Activated CD4-positive, alpha-beta T cell treated with anti-CD3 and anti-CD28 coated beads, Interleukin-2, amount 50 U/mL, for 24 hours (primary cell): ENCODE measurements at regions not wholly inside any gene's neighbourhood (a gene's known extent, or its start where the extent isn't known, plus 50 kb on each side); places are given as distances from the start of the nearest gene placed in this dataset.

Source experiments
- DNase-seq, 2 donors: peaks; one replicate each; pipeline ENCODE4 v3.0.0-alpha.2; 2020; ENCODE audit warnings: low read depth in 1 of 2, low spot score in 1 of 2

DNA sequence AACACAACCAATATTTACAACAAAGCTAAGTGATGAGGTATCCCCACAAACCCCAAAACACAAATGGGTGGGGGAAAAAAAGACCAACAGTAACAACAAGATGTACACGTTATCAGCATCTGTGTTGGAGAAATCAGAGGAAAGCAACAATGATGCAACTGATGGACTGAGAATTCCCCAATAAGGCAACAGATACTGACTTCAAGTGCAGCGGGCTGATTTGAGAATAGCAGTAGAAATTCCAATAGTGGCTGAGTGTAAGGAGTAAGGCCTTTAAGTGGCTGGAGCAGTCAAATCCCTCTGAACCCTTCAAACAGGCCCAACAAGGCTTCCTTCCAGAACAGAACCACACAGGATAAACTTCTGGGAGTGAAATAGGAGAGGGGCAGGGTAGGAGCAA is 97.6 kb downstream of the TM2D1 start:
- no peak for DNase-seq

DNA sequence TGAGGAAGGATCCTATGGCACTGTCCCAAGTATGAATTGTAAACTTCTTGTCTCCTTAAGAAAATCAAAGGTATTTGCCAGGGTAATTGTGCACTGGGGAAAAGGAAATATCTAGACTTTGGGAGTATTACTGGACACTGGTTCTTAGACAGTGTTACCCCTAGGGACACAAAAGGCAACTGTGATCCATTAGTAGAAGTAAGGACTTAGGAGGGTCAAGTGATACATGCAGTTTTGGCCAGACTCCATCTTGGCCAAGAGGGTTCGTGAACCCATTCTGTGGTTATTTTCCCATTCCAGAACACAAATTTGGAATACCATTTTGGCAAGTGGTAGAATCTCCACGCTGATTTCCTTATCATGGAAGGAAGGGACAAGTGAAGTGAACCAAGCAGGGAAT is 98.1 kb downstream of the TM2D1 start:
- DNase-seq: no peak

DNA sequence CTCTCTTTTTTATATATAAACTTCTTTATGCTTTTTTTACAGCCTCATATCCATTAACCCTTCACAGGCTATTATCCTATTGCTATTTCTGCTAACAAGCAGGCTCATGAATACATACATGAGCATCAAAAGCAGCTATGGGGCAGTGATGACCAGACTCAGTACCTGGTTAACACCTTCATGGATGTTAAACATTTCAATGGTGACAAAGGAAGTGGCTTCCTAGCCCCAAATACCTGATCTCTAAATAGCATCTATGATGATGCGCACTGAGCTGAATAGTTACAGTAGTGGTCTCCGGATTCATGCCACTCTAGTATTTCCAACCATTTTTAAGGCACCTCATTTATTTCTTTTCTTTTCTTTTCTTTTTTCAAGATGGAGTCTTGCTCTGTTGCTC is 101.1 kb downstream of the TM2D1 start:
- no peak for DNase-seq

DNA sequence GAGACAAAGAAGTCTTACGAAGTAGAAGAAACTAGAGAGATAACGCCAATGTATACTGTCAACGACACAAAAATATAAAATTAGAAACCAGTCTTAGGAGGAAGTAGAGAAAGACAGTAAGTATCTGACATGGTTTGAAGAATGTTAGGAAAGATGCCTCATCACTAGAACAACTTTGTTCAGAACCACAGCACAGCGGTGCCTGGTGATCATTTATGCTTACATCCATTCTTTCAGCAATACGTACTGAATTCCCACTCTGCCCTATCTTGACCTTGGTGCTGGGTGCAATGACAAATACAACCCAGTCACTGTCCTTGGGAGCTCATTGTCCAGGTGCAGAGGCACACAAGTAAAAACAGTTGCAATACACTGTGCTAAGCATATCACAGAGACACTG is 104.4 kb downstream of the TM2D1 start:
- DNase-seq: no peak

DNA sequence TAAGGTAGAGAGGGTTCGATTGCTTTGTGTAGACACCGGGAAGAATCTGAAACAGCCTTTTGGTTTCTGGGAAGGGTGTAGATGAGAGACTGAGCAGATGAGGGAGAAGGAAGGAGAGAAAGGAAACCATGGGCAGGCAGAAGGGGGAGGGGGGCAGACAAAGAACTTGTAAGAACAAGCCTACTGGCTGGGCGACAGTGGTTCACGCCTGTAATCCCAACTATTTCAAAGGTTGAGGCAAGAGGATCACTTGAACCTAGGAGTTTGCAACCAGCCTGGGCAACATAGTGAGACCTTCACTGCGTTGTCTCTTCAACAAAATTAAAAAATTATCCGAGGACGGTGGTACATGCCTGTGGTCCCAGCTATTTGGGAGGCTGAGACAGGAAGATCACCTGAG is 106.2 kb downstream of the TM2D1 start:
- DNase-seq: no peak

DNA sequence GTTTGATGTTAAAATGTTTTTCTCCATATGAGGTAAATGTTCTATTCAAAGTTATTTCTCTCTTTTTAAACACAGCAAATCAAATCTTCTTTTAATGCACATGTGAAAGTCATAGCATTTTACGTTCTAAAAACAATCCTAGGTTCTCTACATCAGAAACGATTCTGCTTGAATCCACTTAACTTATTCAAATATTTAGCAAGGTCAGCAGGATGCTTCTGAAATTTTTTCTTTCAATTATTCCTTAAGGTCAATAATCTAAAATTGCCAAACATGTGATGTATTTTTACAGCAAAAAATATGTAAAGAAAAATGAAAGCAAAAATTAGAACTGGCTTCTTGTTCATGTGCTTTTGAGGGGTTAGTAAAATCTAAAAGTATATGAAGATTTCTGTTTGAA is 106.7 kb downstream of the TM2D1 start:
- DNase-seq: no peak

DNA sequence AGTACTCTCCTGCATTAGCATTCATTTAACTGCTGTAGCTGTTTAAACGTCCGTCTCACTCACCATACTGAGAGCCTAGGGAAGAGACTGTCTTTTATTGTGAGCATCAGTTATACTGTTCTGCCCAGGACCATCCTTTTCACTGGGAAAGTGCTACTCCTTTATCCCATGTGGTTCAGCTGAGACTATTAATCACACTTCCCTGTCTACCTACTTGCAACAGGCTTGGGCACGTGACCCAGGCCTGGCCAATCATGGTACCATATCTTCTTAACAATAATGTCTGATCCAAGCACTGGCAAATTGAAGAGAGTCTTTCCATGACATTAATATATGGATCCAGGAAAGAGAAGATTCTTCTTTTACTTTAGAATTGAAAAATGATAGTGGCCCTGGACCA is 108.1 kb downstream of the TM2D1 start:
- no peak for DNase-seq

DNA sequence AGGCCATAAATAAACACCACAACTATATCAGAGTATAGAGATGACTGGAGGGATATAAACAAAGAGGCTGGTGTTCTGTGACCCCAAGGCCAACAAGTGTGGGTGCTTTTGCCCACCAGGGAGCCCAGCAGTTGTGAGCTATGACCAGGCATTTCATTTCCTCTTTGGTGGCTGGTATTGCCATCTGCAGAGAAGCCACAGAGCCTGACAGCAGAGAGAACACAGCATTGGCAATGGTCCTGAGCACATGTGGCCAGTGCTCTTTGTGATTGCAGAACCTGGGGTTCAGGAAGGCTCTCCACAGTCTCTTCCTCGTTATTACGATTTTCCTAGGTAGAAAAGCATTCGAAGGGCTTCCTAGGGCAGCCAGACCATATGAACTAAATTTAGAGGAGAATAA is 112.3 kb downstream of the TM2D1 start:
- no peak for DNase-seq

DNA sequence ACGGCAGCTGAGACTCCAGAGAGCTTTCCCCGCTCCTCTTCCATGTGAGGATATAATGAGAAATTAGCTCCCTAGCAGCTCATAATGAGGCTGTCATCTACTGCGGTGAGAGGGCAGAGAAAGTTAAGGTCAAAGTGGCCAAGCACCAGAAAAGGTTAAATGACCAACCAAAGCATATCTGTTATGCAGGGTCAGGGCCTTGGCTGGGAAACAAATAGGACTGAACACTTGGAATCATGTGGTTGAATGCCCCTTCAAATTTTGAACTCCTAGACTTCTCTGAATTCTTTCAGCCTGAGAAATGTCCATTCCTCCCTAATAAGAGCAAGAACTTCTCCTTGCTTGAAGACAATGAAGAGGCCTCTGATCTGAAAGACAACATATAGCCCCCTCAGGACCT is 115.9 kb downstream of the TM2D1 start:
- DNase-seq: no peak

DNA sequence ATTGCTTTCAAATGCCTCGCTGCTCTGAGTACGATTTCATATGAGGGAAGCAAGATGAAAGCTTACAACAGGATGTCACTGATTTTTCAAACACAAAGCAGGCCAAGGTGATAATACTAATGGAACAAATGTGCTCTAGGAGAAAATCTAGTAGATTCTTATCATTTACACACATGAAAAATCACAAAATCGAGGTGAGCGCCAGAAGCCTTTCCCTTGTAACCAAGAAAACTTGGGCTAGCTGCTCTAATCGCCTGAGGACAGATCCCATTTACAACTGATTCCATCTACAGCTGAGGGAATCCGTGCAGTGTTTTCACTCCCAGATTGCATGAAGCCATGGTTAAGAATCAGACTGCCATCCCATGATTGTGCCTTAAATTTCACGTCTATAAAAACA is 117.5 kb downstream of the TM2D1 start:
- no peak for DNase-seq

DNA sequence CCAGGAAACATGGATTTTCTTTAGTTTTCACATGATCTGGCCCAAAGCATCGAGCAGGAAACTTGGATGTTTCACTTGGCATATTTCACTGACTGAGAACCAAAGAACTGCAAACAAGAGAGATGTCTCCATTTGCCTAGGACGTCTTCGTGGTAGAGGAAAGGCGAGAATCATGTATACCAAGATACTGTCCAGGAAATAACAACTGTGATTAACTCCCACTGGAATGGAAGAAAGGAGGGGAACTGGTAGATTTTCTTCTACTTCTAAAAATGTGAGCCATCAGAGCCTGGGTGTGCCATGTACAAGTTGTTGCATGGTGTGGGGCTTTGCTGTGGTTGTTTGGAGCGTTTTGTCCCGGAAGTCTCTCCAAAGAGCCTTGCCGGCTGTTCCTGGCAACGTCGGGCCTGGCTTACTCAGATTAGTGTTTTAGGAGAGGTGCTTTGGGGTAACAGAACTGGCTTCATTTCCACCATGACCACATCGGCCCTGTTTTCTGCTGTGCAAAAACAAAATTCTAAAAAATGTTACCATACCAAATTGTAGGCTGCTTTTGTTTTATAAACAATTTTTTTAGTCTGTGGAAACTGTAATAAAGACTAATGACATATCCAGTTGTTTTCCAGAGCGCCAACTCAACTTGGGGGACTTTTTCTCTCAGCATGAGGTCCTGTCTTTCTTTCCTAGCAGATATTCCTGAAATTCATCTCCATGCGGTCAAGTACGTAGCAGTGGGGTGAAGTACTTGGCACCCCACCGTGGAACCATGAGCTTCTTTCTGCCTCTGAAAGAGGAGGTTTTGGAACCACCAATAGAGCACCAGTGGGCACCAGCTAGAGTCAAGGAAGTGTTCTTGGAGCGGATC is 118.3 kb downstream of the TM2D1 start:
- no peak for DNase-seq

DNA sequence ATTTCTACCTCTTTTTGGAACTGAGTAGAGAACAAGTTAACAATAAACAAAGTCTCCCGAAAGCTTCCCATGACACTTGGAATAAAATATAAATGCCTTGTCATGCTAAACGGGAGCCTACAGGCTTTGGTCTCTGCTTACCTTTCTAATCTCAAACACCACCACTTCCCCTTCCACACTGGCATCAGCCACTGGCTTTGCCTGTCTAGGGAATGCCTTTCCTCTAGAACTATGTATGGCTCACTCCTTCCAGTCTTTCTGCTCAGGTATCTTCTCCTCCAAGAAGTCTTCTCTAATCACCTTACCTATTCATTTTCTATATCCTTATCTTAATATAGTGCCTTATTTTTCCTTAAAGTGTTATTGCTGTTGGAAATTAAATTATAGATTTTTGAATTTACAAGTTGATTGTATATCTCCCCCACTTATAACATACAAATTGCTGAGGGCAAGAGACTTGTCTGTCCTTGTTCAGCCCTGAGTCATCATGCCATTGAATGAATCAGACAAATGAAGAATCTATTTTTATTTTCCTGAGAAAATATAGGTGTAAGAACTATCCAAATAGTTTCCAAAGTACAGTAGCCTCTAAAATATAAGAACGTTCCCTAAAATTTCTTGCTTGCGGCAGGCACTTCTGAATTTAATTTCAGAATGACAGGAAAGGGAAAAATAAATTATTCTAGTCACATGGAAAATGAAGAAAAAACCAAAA is 119.2 kb downstream of the TM2D1 start:
- DNase-seq: no peak

DNA sequence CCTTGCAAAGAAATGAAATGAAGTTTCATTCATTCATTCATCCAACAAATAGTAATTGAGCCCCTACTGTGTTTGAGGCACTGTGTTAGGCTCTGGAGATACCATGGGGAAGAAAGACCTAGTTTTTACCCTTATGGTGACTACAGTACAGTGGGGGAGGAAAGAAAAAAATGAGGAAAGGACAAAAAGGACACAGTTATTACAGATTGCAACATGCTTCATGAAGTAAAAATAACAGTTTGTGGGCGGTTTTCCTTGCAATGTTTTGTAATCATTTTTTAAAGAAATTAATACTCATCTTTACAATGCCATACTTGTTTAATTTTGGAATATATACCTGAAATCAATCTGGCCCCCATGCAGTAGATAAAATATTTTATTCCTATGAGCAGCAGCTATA is 120.3 kb downstream of the TM2D1 start:
- DNase-seq: no peak

DNA sequence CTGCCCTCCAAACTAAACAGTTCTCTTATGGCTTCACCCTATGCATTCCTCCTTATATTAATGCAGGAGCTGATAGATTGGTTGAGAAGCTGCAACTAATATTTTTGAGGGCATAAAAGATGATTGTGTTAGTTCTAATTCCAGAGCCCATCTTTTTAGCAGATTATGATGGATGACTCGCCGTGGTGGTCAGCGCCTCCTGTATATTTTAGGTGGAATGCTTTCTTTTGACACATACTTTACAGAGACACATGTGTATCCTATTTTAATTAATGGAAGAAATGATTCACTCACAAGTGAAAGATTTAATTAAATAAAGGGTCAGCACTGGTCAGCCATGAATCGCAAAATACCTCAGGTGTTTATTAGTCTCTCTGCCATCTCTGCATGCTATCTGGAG is 120.7 kb downstream of the TM2D1 start:
- DNase-seq: no peak

DNA sequence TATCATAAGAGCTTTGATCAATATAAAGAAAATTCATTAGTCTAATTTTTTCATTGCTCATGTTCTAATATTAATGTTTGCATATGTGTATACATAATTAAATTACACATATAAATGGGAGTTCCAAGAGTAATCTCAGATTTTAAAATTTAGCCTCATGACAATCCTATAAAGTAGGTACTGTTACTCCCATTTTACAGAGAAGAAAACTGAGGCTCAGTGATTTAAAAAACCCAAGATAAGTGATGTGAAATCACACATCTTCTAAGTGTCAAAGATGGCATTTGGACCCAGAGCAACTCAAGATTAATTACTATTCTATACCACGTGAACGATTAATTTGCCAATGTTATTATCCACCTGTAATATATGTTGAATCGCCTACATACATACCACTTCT is 122.3 kb downstream of the TM2D1 start:
- DNase-seq: no peak

DNA sequence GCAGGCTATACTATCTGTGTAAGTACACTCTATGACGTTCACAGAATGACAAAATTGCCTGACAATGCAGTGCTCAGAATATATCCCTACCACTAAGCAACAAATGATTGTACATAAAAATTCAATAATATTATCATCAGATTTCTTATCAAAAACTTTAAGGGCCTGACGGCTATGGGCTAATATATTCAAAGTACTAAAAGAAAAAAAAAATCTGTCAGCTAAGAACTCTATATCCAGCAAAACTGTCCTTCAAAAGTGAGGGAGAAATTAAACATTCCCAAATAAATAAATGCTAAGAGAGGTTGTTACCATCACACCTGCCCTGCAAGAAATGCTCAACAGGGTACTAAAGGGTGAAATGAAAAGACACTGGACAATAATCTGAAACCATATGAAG is 127.3 kb downstream of the TM2D1 start:
- no peak for DNase-seq

DNA sequence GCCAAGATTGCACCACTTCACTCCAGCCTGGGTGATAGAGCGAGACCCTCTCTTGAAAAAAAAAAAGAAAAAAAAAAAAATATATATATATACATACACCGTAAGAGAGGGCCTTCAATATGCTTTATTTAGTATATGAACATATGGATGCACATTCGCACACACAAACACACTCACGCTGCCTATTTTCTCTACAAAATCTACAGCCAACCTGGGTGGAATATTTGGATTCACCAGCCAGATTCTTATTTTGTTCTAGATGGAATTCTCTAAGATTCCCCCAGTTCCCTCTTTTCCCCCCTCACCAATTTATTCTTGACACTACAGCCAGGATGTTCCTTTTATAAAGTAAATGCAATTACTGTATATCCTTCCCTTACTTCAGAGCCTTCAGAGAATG is 131.6 kb downstream of the TM2D1 start:
- DNase-seq: no peak

DNA sequence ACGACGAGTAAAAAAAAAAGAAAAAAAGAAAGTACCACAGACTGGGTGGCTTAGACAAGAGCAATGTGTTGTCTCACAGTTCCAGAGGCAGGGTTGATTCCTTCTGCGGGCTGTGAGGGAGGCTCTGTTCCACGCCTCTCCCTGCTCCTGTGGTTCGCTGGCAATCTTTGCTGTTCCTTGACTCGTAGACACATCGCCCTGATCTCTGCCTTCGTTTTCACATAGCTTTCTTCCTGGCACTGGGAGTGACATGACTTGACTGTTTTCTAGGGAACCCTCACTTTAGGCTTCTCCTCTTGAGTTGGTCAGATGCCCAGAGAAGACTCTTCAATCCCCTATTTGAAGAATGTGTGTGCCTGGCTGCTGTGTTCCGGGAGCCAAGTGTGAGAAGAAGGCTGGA is 133.6 kb downstream of the TM2D1 start:
- DNase-seq: no peak

DNA sequence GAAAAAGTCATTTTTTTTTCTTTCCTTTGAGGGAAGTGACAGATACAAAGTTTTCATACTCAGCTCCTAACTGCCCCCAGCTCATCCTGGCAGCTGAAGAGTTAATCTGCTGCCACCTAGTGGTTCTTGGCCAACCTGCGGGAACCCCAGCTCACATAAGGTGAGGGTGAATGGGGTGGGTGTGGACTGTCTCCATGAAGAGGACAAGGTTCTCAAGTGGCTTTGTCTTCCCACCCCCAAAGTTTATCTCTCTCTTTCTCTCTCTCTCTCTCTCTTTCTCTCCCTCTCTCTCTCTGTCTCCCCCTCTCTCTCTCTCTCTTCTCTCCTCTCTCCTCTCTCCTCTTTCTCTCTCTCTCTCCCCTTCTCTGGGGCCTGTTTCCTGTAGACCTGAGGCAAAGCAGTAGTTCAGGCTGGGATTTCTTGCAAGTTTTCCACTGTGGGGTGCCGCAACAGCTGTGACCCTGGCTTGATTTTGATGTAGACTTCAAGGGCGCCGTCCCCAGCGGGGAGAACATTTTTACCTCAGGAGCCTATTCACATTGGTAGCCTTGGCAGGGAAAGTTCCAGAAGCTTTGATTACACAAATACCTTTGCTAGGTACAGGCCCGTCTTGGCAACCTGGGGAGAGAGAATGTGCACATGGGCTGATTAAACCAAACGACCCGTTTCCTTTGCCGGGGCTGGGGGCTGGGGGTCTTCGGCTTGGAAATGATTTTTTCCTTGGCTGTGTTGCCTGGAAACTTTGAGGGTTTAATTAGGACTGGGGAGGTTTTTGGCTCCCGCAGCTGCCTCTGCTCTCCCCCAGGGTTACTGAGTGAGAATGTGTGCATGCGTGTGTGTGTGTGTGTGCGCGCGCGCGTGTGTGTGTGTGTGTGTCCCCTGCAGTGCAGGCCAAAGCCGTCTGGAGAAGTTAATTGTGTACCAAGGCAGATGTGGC is 135.9 kb downstream of the TM2D1 start:
- peak; percentile 17 to 37 for DNase-seq

DNA sequence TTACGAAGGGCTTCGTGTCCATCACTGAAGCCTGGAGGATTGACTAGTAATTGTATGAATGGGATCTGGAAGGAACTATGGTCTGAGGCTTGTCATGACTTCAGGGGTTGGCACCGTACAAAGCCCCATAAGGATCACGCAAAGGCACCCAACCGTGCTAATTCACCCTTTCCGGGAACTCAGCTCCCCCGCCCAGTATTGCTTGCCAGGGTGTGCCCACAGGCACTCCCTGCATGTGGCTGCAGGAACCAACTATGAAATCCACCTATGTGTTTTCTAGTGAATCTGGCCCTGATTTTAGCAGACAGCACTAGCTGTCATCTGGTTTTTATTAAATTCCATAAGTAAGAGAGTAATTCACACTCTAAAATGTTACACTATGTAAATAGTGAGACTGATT is 139.2 kb downstream of the TM2D1 start:
- no peak for DNase-seq

DNA sequence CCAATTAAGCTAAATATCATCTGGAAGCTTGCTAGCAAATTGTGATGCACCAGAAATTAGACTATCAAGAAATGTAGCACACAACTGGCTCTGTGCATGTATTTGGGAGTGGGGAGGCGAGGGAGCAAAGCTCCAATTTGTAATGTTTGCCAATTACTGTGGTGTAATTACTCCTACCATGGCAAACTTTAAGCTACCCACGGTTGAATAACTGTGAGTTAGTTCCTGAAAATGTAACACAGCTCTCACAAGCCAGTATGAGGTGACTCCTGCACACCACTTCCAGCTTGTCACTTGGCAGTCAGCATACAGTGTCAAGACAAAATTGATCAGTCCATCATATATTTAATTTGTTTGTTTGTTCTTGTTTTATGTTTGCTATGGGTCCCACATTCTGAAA is 141.2 kb downstream of the TM2D1 start:
- DNase-seq: no peak

DNA sequence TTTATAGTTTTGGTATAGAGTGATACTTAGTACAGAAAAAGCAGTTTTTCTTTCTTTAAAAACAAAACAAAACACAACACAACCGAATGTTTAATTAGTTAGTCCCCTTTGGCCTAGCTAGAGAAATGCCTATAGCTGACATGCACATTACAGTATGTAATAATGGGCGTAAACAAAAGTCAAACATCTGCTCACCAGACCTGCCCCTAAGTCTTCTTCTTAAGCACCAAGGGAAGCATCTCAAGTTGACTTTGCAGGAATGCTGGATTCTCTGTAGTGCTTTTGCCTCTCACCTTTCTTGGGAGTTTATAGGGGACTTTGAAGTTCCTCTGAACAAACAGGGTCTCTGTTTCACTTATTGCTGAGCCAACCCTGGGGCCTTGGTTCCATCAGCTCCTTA is 143.7 kb downstream of the TM2D1 start:
- no peak for DNase-seq
